NCI-H1436 (cell line): ENCODE measurements at regions not wholly inside any gene's neighbourhood (a gene's known extent, or its start where the extent isn't known, plus 50 kb on each side); places are given as distances from the start of the nearest gene placed in this dataset.

Experiments used
- DNase-seq: peaks from one replicate; lab custom pipeline; 2025; lab: John Stamatoyannopoulos, UW

GRCh38 chr4:22870847-22871449 lies 178.2 kb downstream of the GBA3 start:
- no peak for DNase-seq

DNA sequence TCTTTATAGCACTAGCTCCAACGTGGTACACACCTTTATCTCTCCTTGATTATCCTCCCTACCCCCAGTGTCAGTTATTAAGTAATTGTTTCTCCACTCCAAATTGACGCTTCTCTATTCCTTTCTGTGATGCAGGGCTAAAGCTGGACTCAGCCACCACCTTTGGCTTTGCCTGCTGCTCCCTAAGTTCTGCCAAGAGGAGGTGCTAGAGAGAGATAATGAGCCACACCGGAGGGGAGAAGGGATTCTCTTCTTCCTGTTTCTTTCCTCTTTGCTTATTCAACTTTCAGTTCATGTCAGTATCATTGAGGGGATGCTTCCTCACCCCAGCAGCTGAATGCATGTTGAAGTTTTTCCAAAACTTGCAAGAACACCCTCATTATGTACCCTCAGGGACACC lies 176.5 kb downstream of the GBA3 start:
- no peak for DNase-seq
